CD8-positive, alpha-beta memory T cell (primary cell): ENCODE measurements at regions not wholly inside any gene's neighbourhood (a gene's known extent, or its start where the extent isn't known, plus 50 kb on each side); places are given as distances from the start of the nearest gene placed in this dataset.
"Not testable (repeated sequence)": the region's sequence is repeated elsewhere in the genome, so short reads cannot be mapped to it uniquely, and the experiment has no call there.

ENCODE experiments used
- CTCF ChIA-PET: fragments of 350-600 bp; sonication (Branson Sonifier 250); formaldehyde crosslinking; loops from one replicate; lab custom pipeline; 2021; ENCODE audit warnings: antibody characterized with exemption; lab: Charles Lee
- POLR2A ChIA-PET: fragments of 350-600 bp; sonication (Branson Sonifier 250); formaldehyde crosslinking; loops from one replicate; lab custom pipeline; 2021; ENCODE audit warnings: antibody characterized with exemption; lab: Charles Lee
- DNase-seq, 5 donors: peaks; one replicate each; pipeline versions ENCODE4 v3.0.0 to v3.0.0-alpha.2; 2020 to 2022; ENCODE audit warnings: mixed read lengths in 1 of 5
- H3K27ac ChIP-seq: one replicate; pipeline ENCODE4 v1.7.0; 2013; ENCODE audit warnings: low read depth, mild to moderate bottlenecking, low read length, moderate library complexity
- H3K27me3 ChIP-seq: 2 replicates; pipeline ENCODE4 v1.7.0; 2013; ENCODE audit warnings: low read length, mild to moderate bottlenecking; ENCODE audit not compliant: insufficient read depth, poor library complexity, severe bottlenecking
- H3K36me3 ChIP-seq: 2 replicates; pipeline ENCODE4 v1.7.0; 2013; ENCODE audit warnings: mild to moderate bottlenecking, low read length, moderate library complexity; ENCODE audit not compliant: insufficient read depth
- H3K4me1 ChIP-seq: 2 replicates; pipeline ENCODE4 v1.7.0; 2013; ENCODE audit warnings: mild to moderate bottlenecking, low read length, moderate library complexity; ENCODE audit not compliant: insufficient read depth
- H3K4me3 ChIP-seq: 2 replicates; pipeline ENCODE4 v1.7.0; 2013; ENCODE audit warnings: mild to moderate bottlenecking, low read length
- H3K9me3 ChIP-seq: 2 replicates; pipeline ENCODE4 v1.7.0; 2013; ENCODE audit warnings: mild to moderate bottlenecking, low read length
- H3K27ac Mint-ChIP-seq, 8 donors: one replicate each; pipeline ENCODE4 v1.8.0; 2020 to 2021; ENCODE audit warnings: mixed read lengths in 8 of 8, mild to moderate bottlenecking in 6 of 8, inconsistent platforms in 3 of 8, moderate library complexity in 3 of 8
- H3K27me3 Mint-ChIP-seq, 2 donors: one replicate each; pipeline ENCODE4 v1.8.0; 2020 to 2021; ENCODE audit warnings: mixed read lengths in 2 of 2, mild to moderate bottlenecking in 1 of 2, moderate library complexity in 1 of 2
- H3K36me3 Mint-ChIP-seq, 3 donors: one replicate each; pipeline ENCODE4 v1.8.0; 2020 to 2021; ENCODE audit warnings: mixed read lengths in 3 of 3, inconsistent platforms in 1 of 3, mild to moderate bottlenecking in 1 of 3
- H3K4me1 Mint-ChIP-seq, 3 donors: one replicate each; pipeline ENCODE4 v1.8.0; 2020 to 2021; ENCODE audit warnings: mixed read lengths in 3 of 3, inconsistent platforms in 1 of 3, mild to moderate bottlenecking in 1 of 3
- H3K4me3 Mint-ChIP-seq, 7 donors: one replicate each; pipeline ENCODE4 v1.8.0; 2020 to 2021; ENCODE audit warnings: mixed read lengths in 7 of 7, mild to moderate bottlenecking in 6 of 7, moderate library complexity in 4 of 7, inconsistent platforms in 2 of 7
- H3K9me3 Mint-ChIP-seq, 5 donors: one replicate each; pipeline ENCODE4 v1.8.0; 2020 to 2022; ENCODE audit warnings: mixed read lengths in 5 of 5, mild to moderate bottlenecking in 3 of 5, moderate library complexity in 2 of 5, inconsistent platforms in 1 of 5

DNA sequence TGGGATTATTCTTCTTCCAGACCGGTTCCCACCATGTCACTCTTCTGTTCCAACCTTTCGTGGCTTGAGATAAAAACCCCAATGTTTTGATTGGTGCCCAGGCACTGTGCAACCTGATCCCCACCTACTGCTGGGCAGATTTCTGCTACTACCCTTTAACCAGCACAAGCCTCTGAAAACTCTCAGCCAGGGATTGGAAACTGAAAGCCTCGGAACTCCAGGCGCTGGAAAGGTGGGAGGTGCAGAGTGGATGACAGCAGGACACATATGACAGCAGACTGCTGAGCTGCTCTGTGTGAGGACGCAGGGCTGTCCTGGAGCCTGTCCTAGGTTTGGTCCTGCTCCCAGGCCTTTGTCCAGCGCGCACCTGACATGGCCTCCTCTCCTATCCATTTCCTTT is 68.5 kb upstream of the GTF3A start:
- POLR2A ChIA-PET = no interaction called here
- Mint-ChIP-seq H3K36me3 (no peaks in the 10 kb centered on the region), H3K9me3 (peaks cover 0 to 4% (median 0%) of the 10 kb centered on the region in 5 donors), H3K4me1 (peaks cover 5 to 13% (median 13%) of the 10 kb centered on the region in 3 donors), H3K27ac (no peak overlapping the region), H3K27me3 (peaks cover 11 to 28% of the 10 kb centered on the region in 2 donors), H3K4me3 (no peak overlapping the region)
- H3K27me3 ChIP-seq = peaks cover 4% of the 10 kb centered on the region
- H3K4me3 ChIP-seq = no peak overlapping the region
- no peaks in the 10 kb centered on the region for H3K4me1 ChIP-seq
- CTCF ChIA-PET = interaction anchor here (1.4 to 1.5 kb wide), 2 partner anchors 20 to 371 kb away, joined by 3 to 4 read pairs; no protein-coding TSS in a partner anchor
- H3K9me3 ChIP-seq = no peaks in the 10 kb centered on the region
- no peak overlapping the region for H3K27ac ChIP-seq
- no peak for DNase-seq
- no peaks in the 10 kb centered on the region for H3K36me3 ChIP-seq

DNA sequence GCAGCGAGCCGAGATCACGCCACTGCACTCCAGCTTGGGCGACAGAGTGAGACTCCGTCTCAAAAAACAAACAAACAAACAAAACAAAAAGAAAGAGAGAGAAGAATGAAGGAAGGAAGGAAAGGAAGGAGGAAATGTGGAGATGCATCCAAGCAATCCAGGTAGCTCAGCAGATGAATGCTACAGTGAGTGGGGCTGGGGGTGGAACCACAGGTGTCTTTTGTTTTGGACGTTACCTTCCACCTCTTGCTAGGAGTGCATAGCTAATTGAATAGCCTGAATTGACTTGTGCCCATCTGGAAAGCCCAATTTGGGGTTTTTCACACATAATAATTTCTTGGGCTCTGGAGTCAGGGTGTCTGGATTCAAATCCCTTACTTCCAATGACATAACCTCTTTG is 66.0 kb upstream of the GTF3A start:
- DNase-seq = no peak
- H3K4me1 Mint-ChIP-seq = peaks cover 3 to 10% (median 9%) of the 10 kb centered on the region in 3 donors
- ChIA-PET CTCF (interaction anchor here (0.9 to 10.2 kb wide), 7 partner anchors 10 to 627 kb away, joined by 3 to 132 read pairs (median 5); partner anchors contain the start of genes RASL11A and URAD), POLR2A (no interaction called here)
- no peak overlapping the region for H3K4me3 ChIP-seq
- H3K36me3 ChIP-seq = no peaks in the 10 kb centered on the region
- no peak overlapping the region for H3K27ac ChIP-seq
- no peaks in the 10 kb centered on the region for H3K36me3 Mint-ChIP-seq
- H3K27me3 Mint-ChIP-seq = peaks cover 11 to 31% of the 10 kb centered on the region in 2 donors
- peaks cover 0 to 4% (median 0%) of the 10 kb centered on the region in 5 donors for H3K9me3 Mint-ChIP-seq
- no peak overlapping the region for H3K27ac Mint-ChIP-seq
- H3K4me3 Mint-ChIP-seq = no peak overlapping the region
- no peaks in the 10 kb centered on the region for H3K9me3 ChIP-seq
- peaks cover 8% of the 10 kb centered on the region for H3K4me1 ChIP-seq
- H3K27me3 ChIP-seq = peaks cover 4% of the 10 kb centered on the region

DNA sequence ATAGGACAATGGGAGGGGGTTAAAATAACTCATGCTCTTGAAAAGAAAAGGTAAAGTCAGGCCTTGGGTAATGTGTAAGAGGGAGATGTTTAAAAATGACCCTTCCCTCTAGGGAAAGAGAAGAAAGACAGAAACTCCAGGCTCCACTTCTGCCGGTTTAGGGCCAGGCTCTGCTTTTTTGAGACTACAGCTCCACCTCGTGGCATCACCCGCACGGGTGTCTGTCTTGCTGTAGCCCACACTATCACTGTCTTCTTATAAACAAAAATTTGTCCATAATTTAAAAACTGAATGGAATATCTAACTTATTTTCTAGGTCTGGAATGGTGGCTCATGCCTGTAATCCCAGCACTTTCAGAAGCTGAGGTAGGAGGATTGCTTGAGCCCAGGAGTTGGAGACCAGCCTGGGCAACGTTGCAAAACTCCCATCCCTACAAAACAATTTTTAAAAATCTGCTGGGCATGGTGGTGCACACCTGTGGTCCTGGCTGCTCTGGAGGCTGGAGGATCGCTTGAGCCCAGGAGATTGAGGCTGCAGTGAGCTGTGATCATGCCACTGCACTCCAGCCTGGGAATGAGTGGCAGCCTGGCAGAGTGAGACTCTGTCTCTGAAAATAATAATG is 65.1 kb upstream of the GTF3A start:
- H3K27ac Mint-ChIP-seq = no peak overlapping the region
- H3K27ac ChIP-seq = no peak overlapping the region
- H3K27me3 Mint-ChIP-seq = peaks cover 7 to 31% of the 10 kb centered on the region in 2 donors
- H3K4me1 ChIP-seq = peaks cover 8% of the 10 kb centered on the region
- H3K4me3 Mint-ChIP-seq = no peak overlapping the region
- peaks cover 4% of the 10 kb centered on the region for H3K27me3 ChIP-seq
- peaks cover 3 to 6% (median 6%) of the 10 kb centered on the region in 3 donors for H3K4me1 Mint-ChIP-seq
- CTCF ChIA-PET = interaction anchor here (1.0 to 10.2 kb wide), 7 partner anchors 18 to 626 kb away, joined by 3 to 132 read pairs (median 4); partner anchors contain the start of genes RASL11A and URAD
- POLR2A ChIA-PET = interaction anchor here (1.9 kb wide), 1 partner anchor 374 kb away, joined by 5 read pairs; no protein-coding TSS in a partner anchor
- peaks cover 0 to 4% (median 0%) of the 10 kb centered on the region in 5 donors for H3K9me3 Mint-ChIP-seq
- H3K4me3 ChIP-seq = no peak overlapping the region
- no peaks in the 10 kb centered on the region for H3K36me3 Mint-ChIP-seq
- no peaks in the 10 kb centered on the region for H3K36me3 ChIP-seq
- DNase-seq = peak; percentile 22 to 63 (median 41)
- no peaks in the 10 kb centered on the region for H3K9me3 ChIP-seq

DNA sequence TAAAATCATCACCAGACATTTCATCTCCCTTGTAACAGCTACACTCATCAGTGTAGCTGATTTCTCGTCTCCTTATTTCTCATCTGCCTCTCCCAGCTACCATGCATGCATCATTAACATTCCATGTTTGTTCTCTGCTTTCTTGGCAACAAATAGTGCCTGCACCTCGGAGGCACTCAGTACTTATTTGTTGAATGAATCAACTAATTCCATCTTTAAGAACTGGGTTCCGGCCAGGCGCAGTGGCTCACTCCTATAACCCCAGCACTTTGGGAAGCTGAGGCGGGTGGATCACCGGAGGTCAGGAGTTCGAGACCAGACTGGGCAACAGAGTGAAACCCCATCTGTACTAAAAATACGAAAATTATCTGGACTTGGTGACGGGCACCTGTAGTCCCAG is 63.9 kb upstream of the GTF3A start:
- Mint-ChIP-seq H3K27me3 (peaks cover 7 to 31% of the 10 kb centered on the region in 2 donors), H3K9me3 (peaks cover 0 to 4% (median 0%) of the 10 kb centered on the region in 5 donors), H3K4me1 (peaks cover 3 to 6% (median 6%) of the 10 kb centered on the region in 3 donors), H3K36me3 (no peaks in the 10 kb centered on the region), H3K27ac (peak overlapping the region in 1 of 8 donors; percentile 44), H3K4me3 (no peak overlapping the region)
- H3K4me1 ChIP-seq = peaks cover 8% of the 10 kb centered on the region
- no peak overlapping the region for H3K27ac ChIP-seq
- no peak for DNase-seq
- ChIA-PET POLR2A (interaction anchor here (1.9 kb wide), 1 partner anchor 375 kb away, joined by 5 read pairs; no protein-coding TSS in a partner anchor), CTCF (interaction anchor here (0.8 to 10.2 kb wide), 9 partner anchors 11 to 625 kb away, joined by 3 to 132 read pairs (median 10); partner anchors contain the start of gene URAD)
- peaks cover 4% of the 10 kb centered on the region for H3K27me3 ChIP-seq
- no peaks in the 10 kb centered on the region for H3K9me3 ChIP-seq
- no peaks in the 10 kb centered on the region for H3K36me3 ChIP-seq
- H3K4me3 ChIP-seq = no peak overlapping the region

DNA sequence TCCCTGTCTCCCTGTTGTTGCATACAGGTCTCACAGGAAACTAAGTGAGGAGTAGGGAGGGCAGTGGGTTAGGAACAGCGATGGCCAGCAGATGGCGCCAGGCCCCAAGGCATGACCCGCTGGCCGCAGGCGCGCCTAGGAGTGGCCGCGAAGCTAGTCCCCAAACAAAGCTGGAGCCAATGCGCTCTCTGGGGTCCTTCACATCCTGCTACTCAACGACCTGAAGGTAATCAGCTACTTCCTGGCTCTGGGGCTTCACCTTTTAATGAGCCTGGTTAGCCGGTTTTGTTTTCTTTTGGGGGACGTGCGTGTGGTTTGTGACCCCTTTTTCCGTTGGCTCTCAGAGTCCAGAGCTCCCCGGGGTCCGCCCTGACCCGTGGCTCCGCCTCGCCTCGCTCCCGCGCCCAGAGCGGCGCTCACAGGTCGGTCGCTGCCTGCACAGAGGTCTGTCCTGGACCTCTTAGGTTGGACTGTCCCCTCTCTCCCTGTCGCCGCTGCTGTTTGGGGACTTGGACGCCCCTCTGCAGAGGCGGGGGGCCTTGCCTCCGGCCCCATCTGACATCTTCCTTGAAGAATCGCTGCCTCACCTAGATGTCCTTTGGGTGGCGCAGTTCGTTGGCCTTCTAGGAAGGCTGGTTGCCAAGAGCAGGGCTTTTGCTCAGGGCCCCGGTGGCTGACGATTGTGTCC is 62.2 kb upstream of the GTF3A start:
- ChIA-PET POLR2A (interaction anchor here (0.6 kb wide), 1 partner anchor 106 kb away, joined by 7 read pairs; no protein-coding TSS in a partner anchor), CTCF (interaction anchor here (0.6 to 10.2 kb wide), 37 partner anchors 8 to 1311 kb away, joined by 3 to 132 read pairs (median 4); partner anchors contain the start of gene URAD)
- Histone ChIP-seq H3K4me1 (peaks cover 8% of the 10 kb centered on the region), H3K27ac (no peak overlapping the region), H3K36me3 (no peaks in the 10 kb centered on the region), H3K9me3 (no peaks in the 10 kb centered on the region), H3K4me3 (peak overlapping the region; percentile 58), H3K27me3 (peaks cover 4% of the 10 kb centered on the region)
- Mint-ChIP-seq H3K4me1 (peaks cover 3 to 6% (median 6%) of the 10 kb centered on the region in 3 donors), H3K9me3 (peaks cover 0 to 2% (median 0%) of the 10 kb centered on the region in 5 donors), H3K36me3 (no peaks in the 10 kb centered on the region), H3K27ac (peak overlapping the region in 2 of 8 donors; percentile 56 to 79), H3K27me3 (peaks cover 11 to 28% of the 10 kb centered on the region in 2 donors), H3K4me3 (peak overlapping the region; percentile 37 to 86 (median 56))
- peak; percentile 67 to 79 (median 69) for DNase-seq

DNA sequence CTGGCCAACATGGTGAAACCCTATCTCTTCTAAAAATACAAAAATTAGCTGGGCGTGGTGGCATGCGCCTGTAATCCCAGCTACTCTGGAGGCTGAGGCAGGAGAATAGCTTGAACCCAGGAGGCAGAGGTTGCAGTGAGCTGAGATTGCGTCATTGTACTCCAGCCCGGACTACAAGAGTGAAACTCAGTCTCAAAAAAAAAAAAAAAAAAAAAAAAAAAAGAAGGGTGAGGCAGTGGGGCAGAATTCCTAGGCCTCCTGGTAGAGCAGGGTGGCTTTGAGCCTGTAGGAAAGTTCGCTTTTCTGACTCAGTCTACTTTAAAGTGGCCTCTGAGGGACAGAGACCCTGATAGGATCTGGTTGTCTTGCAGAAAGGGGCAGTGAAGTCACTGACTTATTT is 60.8 kb upstream of the GTF3A start:
- POLR2A ChIA-PET, H3K9me3 Mint-ChIP-seq, H3K27ac Mint-ChIP-seq, H3K27ac ChIP-seq, H3K36me3 ChIP-seq, H3K9me3 ChIP-seq, H3K4me1 Mint-ChIP-seq, H3K36me3 Mint-ChIP-seq, DNase-seq, H3K4me3 Mint-ChIP-seq, H3K4me1 ChIP-seq, H3K27me3 ChIP-seq, H3K4me3 ChIP-seq: not testable (repeated sequence)
- CTCF ChIA-PET = interaction anchor here (0.7 to 10.2 kb wide), 7 partner anchors 9 to 622 kb away, joined by 3 to 132 read pairs (median 24); partner anchors contain the start of genes RASL11A and URAD
- H3K27me3 Mint-ChIP-seq = peaks cover 12 to 33% of the 10 kb centered on the region in 2 donors

DNA sequence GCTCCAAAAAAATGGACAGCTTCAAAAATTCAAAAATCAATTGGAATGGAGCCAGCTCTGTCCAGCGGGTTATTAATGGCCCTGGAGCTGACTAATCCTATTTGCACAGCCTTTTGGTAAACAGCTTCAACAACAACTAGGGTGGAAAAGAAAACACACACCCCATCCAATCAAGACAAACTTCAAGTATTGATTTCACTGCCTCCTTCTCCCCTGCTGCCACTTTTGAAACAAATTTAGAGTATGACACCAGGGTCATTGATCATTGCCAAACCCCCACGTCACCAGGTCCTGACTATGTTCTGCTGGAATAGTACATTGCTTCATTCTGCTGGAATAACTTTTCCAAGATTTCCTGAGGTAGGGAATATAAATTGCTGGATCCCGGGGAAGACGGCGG is 56.8 kb upstream of the GTF3A start:
- Mint-ChIP-seq H3K36me3 (no peaks in the 10 kb centered on the region), H3K9me3 (no peaks in the 10 kb centered on the region), H3K27ac (no peak overlapping the region), H3K4me3 (no peak overlapping the region), H3K27me3 (peaks cover 18 to 25% of the 10 kb centered on the region in 2 donors), H3K4me1 (peaks cover 0 to 2% (median 0%) of the 10 kb centered on the region in 3 donors)
- CTCF ChIA-PET = interaction anchor here (1.8 to 10.2 kb wide), 2 partner anchors 382 to 459 kb away, joined by 9 to 132 read pairs; no protein-coding TSS in a partner anchor
- Histone ChIP-seq H3K4me3 (no peak overlapping the region), H3K9me3 (no peaks in the 10 kb centered on the region), H3K27ac (no peak overlapping the region), H3K27me3 (no peaks in the 10 kb centered on the region), H3K4me1 (no peaks in the 10 kb centered on the region), H3K36me3 (no peaks in the 10 kb centered on the region)
- DNase-seq = no peak
- POLR2A ChIA-PET = no interaction called here
